ENCODE measurements at regions not wholly inside any gene's neighbourhood (a gene's known extent, or its start where the extent isn't known, plus 50 kb on each side); places are given as distances from the start of the nearest gene placed in this dataset.

GRCh38 chrX:125544031-125544660 lies 224.5 kb downstream of the TEX13C start:
- ChIA-PET CTCF (interaction anchor here (0.6 to 0.7 kb wide), 2 partner anchors 11 to 412 kb away, joined by 3 to 4 read pairs; no protein-coding TSS in a partner anchor), POLR2A (no interaction called here)
- Histone ChIP-seq H3K36me3 (ENCODE audit: control insufficient read depth in 2 of 2, insufficient read depth in 1 of 2, low read length in 2 of 2) (no peaks in the 10 kb centered on the region), H3K4me1 (ENCODE audit: control insufficient read depth, insufficient read depth, low read length) (no peaks in the 10 kb centered on the region), H3K27ac (ENCODE audit: extremely low read depth, low read depth, low read length) (no peak overlapping the region), H3K9me3 (ENCODE audit: control insufficient read depth, insufficient read depth, low read depth, low read length) (no peaks in the 10 kb centered on the region), H3K4me3 (ENCODE audit: low read depth, low read length) (no peak overlapping the region)
- TF ChIP-seq ZNF580 (tag by site-specific recombination; IDR thresholded peaks at IDR 0.05) (no peak), SP7 (tag by site-specific recombination; IDR thresholded peaks at IDR 0.05) (no peak), ZNF488 (tag by site-specific recombination; IDR thresholded peaks at IDR 0.05) (no peak), ZNF521 (tag by site-specific recombination; IDR thresholded peaks at IDR 0.05) (no peak), ZXDB (tag by site-specific recombination; IDR thresholded peaks at IDR 0.05) (no peak), ZNF133 (tag by site-specific recombination; IDR thresholded peaks at IDR 0.05) (no peak), ZNF544 (tag by site-specific recombination; IDR thresholded peaks at IDR 0.05) (no peak), ZNF214 (tag by site-specific recombination; IDR thresholded peaks at IDR 0.05; ENCODE audit: borderline replicate concordance) (no peak), ZNF175 (tag by site-specific recombination; IDR thresholded peaks at IDR 0.05) (no peak)

- ChIA-PET POLR2A (no interaction called here), CTCF (interaction anchor here (0.6 kb wide), 1 partner anchor 413 kb away, joined by 3 read pairs; no protein-coding TSS in a partner anchor)
- Histone ChIP-seq H3K36me3 (ENCODE audit: control insufficient read depth in 2 of 2, insufficient read depth in 1 of 2, low read length in 2 of 2) (no peaks in the 10 kb centered on the region), H3K4me3 (ENCODE audit: low read depth, low read length) (no peak overlapping the region), H3K9me3 (ENCODE audit: control insufficient read depth, insufficient read depth, low read depth, low read length) (no peaks in the 10 kb centered on the region), H3K27ac (ENCODE audit: extremely low read depth, low read depth, low read length) (no peak overlapping the region), H3K4me1 (ENCODE audit: control insufficient read depth, insufficient read depth, low read length) (no peaks in the 10 kb centered on the region)
- no peak for TF ChIP-seq MZF1 (tag by site-specific recombination; IDR thresholded peaks at IDR 0.05; ENCODE audit: borderline replicate concordance)
- TF ChIP-seq ZNF571 (tag by site-specific recombination; IDR thresholded peaks at IDR 0.05) = no peak
These were observed 225.2 kb downstream of the TEX13C start for GRCh38 chrX:125544856-125545255.

- H3K27ac ChIP-seq (ENCODE audit: extremely low read depth, low read depth, low read length) = no peak overlapping the region
- TF ChIP-seq ZNF555 (tag by site-specific recombination; conservative IDR thresholded peaks at IDR 0.05) (no peak), ZNF544 (tag by site-specific recombination; IDR thresholded peaks at IDR 0.05) (no peak), ZNF513 (tag by site-specific recombination; IDR thresholded peaks at IDR 0.05) (no peak), HOXA7 (CRISPR knock-in tag; IDR thresholded peaks at IDR 0.05; ENCODE audit: borderline replicate concordance) (no peak), ZSCAN5A (tag by site-specific recombination; IDR thresholded peaks at IDR 0.05) (no peak), ZNF514 (tag by site-specific recombination; IDR thresholded peaks at IDR 0.05) (no peak)
- H3K9me3 ChIP-seq (ENCODE audit: control insufficient read depth, insufficient read depth, low read depth, low read length) = no peaks in the 10 kb centered on the region
- H3K4me1 ChIP-seq (ENCODE audit: control insufficient read depth, insufficient read depth, low read length) = no peaks in the 10 kb centered on the region
- H3K36me3 ChIP-seq (ENCODE audit: control insufficient read depth in 2 of 2, insufficient read depth in 1 of 2, low read length in 2 of 2) = no peaks in the 10 kb centered on the region
- H3K4me3 ChIP-seq (ENCODE audit: low read depth, low read length) = no peak overlapping the region
- ChIA-PET POLR2A (no interaction called here), CTCF (no interaction called here)
These were observed 257.8 kb downstream of the TEX13C start for GRCh38 chrX:125577479-125577878.
